Smooth muscle cell (in vitro differentiated cells): ENCODE measurements at regions not wholly inside any gene's neighbourhood (a gene's known extent, or its start where the extent isn't known, plus 50 kb on each side); places are given as distances from the start of the nearest gene placed in this dataset.

Source experiments
- DNase-seq: peaks from one replicate; lab custom pipeline; 2025; ENCODE audit not compliant: unreplicated experiment; lab: John Stamatoyannopoulos, UW
- H2AFZ ChIP-seq: fragments of 200-600 bp; sonication (generic); 2 replicates; pipeline ENCODE4 v1.6.0; 2016; ENCODE audit warnings: antibody characterized with exemption, low read depth, mild to moderate bottlenecking
- H3F3A ChIP-seq: fragments of 200-600 bp; sonication (generic); 2 replicates; pipeline ENCODE4 v1.6.0; 2017; ENCODE audit warnings: antibody characterized with exemption, low read depth
- H3K27ac ChIP-seq: fragments of 200-600 bp; sonication (generic); 2 replicates; pipeline ENCODE4 v1.5.1; 2016; ENCODE audit warnings: low read depth, mild to moderate bottlenecking
- H3K27me3 ChIP-seq: fragments of 200-600 bp; sonication (generic); 2 replicates; pipeline ENCODE4 v1.6.1; 2016; ENCODE audit warnings: low read depth, mild to moderate bottlenecking
- H3K36me3 ChIP-seq: fragments of 200-600 bp; sonication (generic); 2 replicates; pipeline ENCODE4 v1.5.1; 2016; ENCODE audit warnings: low read depth
- H3K4me1 ChIP-seq: fragments of 200-600 bp; sonication (generic); 2 replicates; pipeline ENCODE4 v1.5.1; 2016; ENCODE audit warnings: low read depth
- H3K4me2 ChIP-seq: fragments of 200-600 bp; sonication (generic); 2 replicates; pipeline ENCODE4 v1.6.0; 2016; ENCODE audit warnings: mild to moderate bottlenecking
- H3K4me3 ChIP-seq: fragments of 200-600 bp; sonication (generic); 2 replicates; pipeline ENCODE4 v1.5.1; 2016; ENCODE audit warnings: mild to moderate bottlenecking
- H3K79me2 ChIP-seq: fragments of 200-600 bp; sonication (generic); 2 replicates; pipeline ENCODE4 v1.6.0; 2016; ENCODE audit warnings: low read depth, mild to moderate bottlenecking
- H3K9ac ChIP-seq: fragments of 200-600 bp; sonication (generic); 2 replicates; pipeline ENCODE4 v1.6.0; 2016; ENCODE audit warnings: low read depth
- H3K9me3 ChIP-seq: fragments of 200-600 bp; sonication (generic); replicated peaks from 2 replicates; pipeline ENCODE4 v1.5.1; 2016; ENCODE audit warnings: low read depth
- H4K20me1 ChIP-seq: fragments of 200-600 bp; sonication (generic); 2 replicates; pipeline ENCODE4 v1.6.0; 2016; ENCODE audit warnings: low read depth
- WGBS: methylation state at CpG from one replicate; pipeline ENCODE4 v1.1.7; 2016; ENCODE audit warnings: low lambda C conversion rate; 5-methylcytosine and 5-hydroxymethylcytosine counted together
- TF ChIP-seq, protein P1 (sequence below): fragments of 200-600 bp; sonication (generic); IDR thresholded peaks from 2 replicates; pipeline ENCODE4 v1.5.1; 2017; ENCODE audit warnings: borderline replicate concordance, mild to moderate bottlenecking, antibody characterized with exemption; ENCODE audit not compliant: insufficient read depth, poor library complexity, severe bottlenecking

DNA sequence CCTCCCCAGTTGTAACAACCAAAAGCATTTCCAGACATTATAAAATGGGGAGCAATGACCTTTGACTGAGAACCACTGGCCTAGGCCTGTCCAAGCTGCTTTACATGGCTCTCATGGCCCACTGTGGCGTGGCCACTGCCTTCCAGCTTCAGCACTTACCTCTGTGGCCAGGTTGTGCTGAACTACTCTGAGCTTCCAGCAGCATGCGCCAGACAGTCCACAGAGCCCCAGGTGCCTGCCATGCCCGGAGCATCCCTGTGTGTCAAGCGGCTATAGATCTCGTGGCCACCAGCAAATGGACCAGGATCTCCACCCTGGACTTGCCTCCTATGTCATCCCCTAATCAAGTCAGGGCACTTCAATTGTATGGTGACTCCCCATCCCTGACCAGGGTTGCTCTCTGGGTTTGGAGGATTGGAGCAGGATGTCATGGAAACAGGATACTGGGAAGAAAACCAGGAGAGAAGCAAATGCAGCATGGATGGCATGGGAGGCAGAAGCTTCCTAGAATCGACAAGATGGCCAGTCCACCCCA lies 199.7 kb downstream of the UACA start:
- no peaks in the 10 kb centered on the region for H3K9me3 ChIP-seq
- WGBS, result 96% methylated on average over 6 of the region's 6 CpGs
- no peaks in the 10 kb centered on the region for H3K27me3 ChIP-seq
- TF ChIP-seq, protein P1, sequence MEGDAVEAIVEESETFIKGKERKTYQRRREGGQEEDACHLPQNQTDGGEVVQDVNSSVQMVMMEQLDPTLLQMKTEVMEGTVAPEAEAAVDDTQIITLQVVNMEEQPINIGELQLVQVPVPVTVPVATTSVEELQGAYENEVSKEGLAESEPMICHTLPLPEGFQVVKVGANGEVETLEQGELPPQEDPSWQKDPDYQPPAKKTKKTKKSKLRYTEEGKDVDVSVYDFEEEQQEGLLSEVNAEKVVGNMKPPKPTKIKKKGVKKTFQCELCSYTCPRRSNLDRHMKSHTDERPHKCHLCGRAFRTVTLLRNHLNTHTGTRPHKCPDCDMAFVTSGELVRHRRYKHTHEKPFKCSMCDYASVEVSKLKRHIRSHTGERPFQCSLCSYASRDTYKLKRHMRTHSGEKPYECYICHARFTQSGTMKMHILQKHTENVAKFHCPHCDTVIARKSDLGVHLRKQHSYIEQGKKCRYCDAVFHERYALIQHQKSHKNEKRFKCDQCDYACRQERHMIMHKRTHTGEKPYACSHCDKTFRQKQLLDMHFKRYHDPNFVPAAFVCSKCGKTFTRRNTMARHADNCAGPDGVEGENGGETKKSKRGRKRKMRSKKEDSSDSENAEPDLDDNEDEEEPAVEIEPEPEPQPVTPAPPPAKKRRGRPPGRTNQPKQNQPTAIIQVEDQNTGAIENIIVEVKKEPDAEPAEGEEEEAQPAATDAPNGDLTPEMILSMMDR, result no peak
- no peaks in the 10 kb centered on the region for H3K79me2 ChIP-seq
- no peaks in the 10 kb centered on the region for H4K20me1 ChIP-seq
- no peak for DNase-seq
- peaks cover 8% of the 10 kb centered on the region for H3K4me1 ChIP-seq
- no peak overlapping the region for H3K9ac ChIP-seq
- no peak overlapping the region for H3K27ac ChIP-seq
- H3F3A ChIP-seq, result no peaks in the 10 kb centered on the region
- no peak overlapping the region for H3K4me2 ChIP-seq
- H2AFZ ChIP-seq, result no peak overlapping the region
- H3K4me3 ChIP-seq, result no peak overlapping the region
- H3K36me3 ChIP-seq, result no peaks in the 10 kb centered on the region

DNA sequence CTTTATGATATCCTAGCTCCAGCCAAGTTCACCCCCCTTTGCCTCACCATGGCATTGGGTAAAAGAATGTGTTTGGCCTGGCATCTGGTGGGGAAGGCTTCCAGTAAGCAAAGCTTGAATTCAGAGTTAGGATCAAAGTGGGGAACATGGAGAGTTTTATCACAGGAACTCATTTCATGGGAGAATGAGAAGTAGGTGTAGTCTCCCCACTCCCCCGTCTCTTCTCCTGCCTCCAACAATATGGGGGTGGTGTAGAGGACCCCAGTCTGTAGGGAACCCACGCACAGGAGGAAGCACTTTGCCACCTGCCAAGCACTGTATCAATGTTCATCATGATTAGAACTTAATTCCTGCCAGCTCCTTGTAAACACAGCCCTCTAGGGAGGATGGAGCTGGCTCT lies 200.5 kb downstream of the UACA start:
- no peaks in the 10 kb centered on the region for H3K27me3 ChIP-seq
- no peak for DNase-seq

DNA sequence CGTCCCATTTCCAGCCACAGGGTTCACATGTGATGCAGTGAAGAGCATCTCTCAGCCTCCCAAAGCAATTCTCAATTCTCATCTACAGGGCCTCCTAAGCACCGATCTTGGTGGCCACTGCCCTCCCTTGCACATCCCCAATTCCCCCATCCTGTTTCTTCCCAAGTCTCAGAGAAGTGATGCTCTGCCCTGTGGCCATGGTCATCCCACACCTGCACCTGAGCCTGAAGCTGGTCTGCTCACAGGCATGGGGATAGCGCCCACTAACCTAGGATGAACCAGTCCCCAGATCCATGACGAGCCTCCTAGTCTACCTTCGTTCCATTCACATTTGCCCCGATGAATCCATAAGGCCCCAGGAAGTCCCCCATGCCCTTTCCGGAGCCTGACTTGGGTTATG lies 201.5 kb downstream of the UACA start:
- no peaks in the 10 kb centered on the region for H3K36me3 ChIP-seq
- H2AFZ ChIP-seq, result no peak overlapping the region
- TF ChIP-seq, protein P1, result no peak
- H3K4me3 ChIP-seq, result no peak overlapping the region
- H3F3A ChIP-seq, result no peaks in the 10 kb centered on the region
- H3K9me3 ChIP-seq, result no peaks in the 10 kb centered on the region
- H3K79me2 ChIP-seq, result no peaks in the 10 kb centered on the region
- no peaks in the 10 kb centered on the region for H4K20me1 ChIP-seq
- no peak overlapping the region for H3K9ac ChIP-seq
- no peaks in the 10 kb centered on the region for H3K27me3 ChIP-seq
- WGBS, result 97% methylated on average over 7 of the region's 7 CpGs
- DNase-seq, result no peak
- H3K4me2 ChIP-seq, result no peak overlapping the region
- H3K27ac ChIP-seq, result no peak overlapping the region
- peaks cover 8% of the 10 kb centered on the region for H3K4me1 ChIP-seq

More for the DNA sequence above, 200.5 kb downstream of the UACA start:
- H3K4me1 ChIP-seq, result peaks cover 8% of the 10 kb centered on the region
- H2AFZ ChIP-seq, result no peak overlapping the region
- no peak overlapping the region for H3K27ac ChIP-seq
- no peak overlapping the region for H3K4me3 ChIP-seq
- no peaks in the 10 kb centered on the region for H3F3A ChIP-seq
- no peaks in the 10 kb centered on the region for H4K20me1 ChIP-seq
- no peaks in the 10 kb centered on the region for H3K36me3 ChIP-seq
- WGBS, result 90% methylated on average over 2 of the region's 2 CpGs
- TF ChIP-seq, protein P1, result no peak
- no peaks in the 10 kb centered on the region for H3K79me2 ChIP-seq
- no peak overlapping the region for H3K4me2 ChIP-seq
- H3K9me3 ChIP-seq, result no peaks in the 10 kb centered on the region
- H3K9ac ChIP-seq, result no peak overlapping the region

DNA sequence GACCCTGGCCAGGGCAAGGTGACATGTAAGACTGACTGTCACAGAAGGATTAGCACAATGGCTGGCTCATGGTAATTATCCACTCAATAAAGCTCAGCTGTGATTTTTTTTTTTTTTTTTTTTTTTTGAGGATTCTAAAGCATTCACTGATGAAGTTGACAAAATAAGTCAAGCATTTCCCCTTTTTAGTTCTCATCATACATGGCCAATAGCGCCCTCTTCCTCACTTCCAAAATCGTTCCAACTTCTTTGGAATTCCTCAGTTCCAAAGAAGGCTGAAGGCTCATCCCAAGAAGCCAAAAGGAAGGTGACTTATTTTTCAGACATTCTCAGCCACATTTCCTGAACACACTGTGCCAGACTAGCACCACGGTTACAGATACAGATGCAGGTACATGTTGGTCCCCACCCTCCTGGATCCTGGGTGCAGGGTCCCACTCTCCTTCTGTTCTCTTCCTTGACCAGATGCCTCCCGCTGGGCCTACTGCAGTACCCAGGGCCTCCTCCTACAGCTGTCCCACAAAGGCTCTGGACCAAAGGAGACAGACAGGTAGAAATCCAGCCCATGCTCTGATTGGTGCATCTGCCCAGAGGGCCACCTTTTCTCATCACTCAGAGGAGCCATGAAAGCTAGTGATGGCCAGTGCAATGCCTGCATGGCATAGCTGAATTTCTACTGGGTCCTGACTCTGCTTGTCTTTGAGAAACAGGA lies 202.6 kb downstream of the UACA start:
- Histone ChIP-seq H3K4me3 (no peak overlapping the region), H3K4me1 (peaks cover 8% of the 10 kb centered on the region), H3K36me3 (no peaks in the 10 kb centered on the region), H3K9ac (no peak overlapping the region), H3K79me2 (no peaks in the 10 kb centered on the region), H3K27me3 (no peaks in the 10 kb centered on the region), H3K4me2 (no peak overlapping the region), H3K27ac (no peak overlapping the region), H4K20me1 (no peaks in the 10 kb centered on the region), H3F3A (no peaks in the 10 kb centered on the region), H3K9me3 (no peaks in the 10 kb centered on the region), H2AFZ (no peak overlapping the region)
- TF ChIP-seq, protein P1, result no peak
- WGBS, result 90% methylated on average over 4 of the region's 4 CpGs
- DNase-seq, result no peak
